ENCODE measurements at regions not wholly inside any gene's neighbourhood (a gene's known extent, or its start where the extent isn't known, plus 50 kb on each side); places are given as distances from the start of the nearest gene placed in this dataset.

- TF ChIP-seq CTCF (conservative IDR thresholded peaks at IDR 0.05; ENCODE audit: low read depth in 2 of 2) = no peak
- no peak for TF ChIP-seq ETS1 (IDR thresholded peaks at IDR 0.05)
- no peak for TF ChIP-seq EZH2phosphoT487 (IDR thresholded peaks at IDR 0.05; ENCODE audit: unreplicated experiment)
- no peak for TF ChIP-seq EZH2 (IDR thresholded peaks at IDR 0.05; ENCODE audit: low read depth, unreplicated experiment)
- TF ChIP-seq REST (IDR thresholded peaks at IDR 0.05; ENCODE audit: unreplicated experiment) = no peak
These were observed 1151.3 kb upstream of the IGFBP7 start for GRCh38 chr4:58261526-58261925.

Measured in GM23338 (cell line).